HG03066 (cell line): ENCODE measurements at regions not wholly inside any gene's neighbourhood (a gene's known extent, or its start where the extent isn't known, plus 50 kb on each side); places are given as distances from the start of the nearest gene placed in this dataset.

Experiments
- ATAC-seq: cut with Tn5 transposase; IDR thresholded peaks from one replicate; pipeline ENCODE4 v1.9.1; 2021; ENCODE audit warnings: low read depth; ENCODE audit not compliant: unreplicated experiment

DNA sequence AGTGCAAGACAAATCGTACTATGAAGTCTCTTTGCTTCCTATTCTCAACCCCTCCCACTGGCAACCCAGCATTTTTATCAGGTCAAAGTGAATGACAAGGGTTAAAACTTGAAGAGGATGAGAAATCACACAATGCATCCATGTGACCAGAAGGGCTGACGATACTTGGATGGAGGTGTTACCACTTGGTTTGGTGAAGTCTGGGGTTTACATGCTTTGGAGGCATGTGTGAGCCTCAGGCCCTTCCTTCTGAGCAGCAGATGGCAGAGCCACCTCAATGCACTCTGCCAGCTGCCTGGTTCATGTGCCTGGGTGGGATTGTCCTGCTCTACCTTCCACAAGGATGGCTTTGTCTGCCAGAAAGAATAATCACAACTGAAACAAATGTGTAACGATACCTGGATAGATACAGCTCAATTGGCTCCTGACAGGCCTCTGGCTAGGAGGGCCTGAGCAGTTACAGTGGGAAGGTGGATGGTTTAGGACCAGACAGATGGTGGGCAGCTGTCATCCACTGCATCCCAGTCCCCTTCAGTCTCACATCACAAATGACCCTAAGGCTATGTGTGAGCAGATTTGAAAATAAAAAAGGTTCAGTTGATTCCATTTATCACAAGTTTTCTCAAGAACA is 51.5 kb upstream of the CNIH3 start:
- no peak for ATAC-seq

DNA sequence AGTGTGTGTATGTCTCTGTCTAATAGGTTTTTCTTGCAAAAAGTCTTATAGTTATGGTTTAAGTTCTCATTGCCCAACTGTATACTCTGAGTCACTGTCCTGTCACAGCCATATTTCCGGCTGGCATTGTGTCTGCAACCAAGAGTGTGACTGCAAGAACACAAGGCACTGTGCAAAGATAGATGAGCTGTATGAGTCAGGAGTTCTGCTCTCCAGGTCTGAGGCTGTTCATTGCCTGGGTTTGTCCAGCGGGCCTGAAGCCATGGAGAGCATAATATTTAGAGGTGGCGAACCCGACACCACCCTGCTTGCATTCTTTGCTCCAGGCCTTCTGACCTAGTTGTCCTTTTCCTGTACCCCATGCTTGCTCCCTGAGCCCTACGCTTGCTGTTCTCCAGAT is 50.9 kb upstream of the CNIH3 start:
- no peak for ATAC-seq

DNA sequence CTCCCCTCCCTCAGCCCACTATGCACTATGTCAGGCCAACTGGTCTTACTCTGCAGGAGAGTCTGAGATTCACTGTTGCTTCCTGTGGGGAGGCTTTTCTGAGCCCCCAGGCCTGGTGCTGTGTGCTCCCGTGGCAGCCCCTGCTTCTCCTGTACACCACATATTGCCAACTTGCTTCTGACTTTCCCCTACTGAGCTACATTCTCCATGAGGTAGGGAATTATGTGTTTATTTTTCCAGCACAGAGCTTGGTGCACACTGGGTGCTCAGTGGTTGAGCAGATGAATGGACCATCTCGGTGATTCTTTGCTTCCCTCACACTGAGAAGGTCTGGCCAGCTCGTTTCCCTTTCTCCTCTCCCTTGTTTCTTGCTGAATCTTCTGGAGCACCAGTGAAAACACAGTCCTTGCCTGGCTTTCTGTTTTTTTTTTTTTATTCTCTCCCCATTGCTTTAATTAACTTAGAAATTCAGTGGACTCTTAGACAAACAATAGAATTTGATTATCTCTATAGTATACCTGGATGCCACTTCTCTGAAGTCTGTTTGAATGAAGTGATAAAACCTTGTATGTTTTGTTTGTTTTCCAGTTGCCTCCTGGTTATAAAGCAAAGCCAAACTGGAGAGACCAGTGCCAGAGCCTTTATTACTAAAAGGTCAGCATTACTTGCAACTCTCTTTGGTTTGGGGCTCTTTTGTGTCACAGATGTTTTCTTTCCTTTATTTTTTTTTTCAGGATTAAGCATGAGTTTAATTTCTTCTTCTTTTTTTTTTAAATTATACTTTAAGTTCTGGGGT is 50.3 kb upstream of the CNIH3 start:
- ATAC-seq, result no peak
